ENCODE measurements at regions not wholly inside any gene's neighbourhood (a gene's known extent, or its start where the extent isn't known, plus 50 kb on each side); places are given as distances from the start of the nearest gene placed in this dataset.

DNA sequence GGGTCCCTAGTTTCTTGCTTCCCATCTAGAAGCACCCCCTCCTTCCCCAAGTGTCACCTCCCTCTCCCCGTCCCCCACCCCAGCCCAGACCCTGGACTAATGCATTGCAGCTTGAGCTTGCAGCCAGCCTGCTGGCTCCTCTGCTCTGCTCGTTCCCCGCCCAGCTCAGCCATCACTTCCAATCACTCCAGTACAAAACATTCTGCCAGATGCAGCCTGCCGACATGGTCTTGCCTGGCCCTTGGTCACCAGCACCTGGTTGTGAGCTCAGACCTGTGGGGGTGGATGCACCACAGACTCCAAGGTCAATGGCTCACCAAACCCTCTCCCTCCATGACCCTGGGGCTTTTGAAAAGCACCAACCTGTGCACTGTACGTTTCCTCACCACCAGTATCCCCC, 172.9 kb upstream of the SMIM23 start:
- DNase-seq (ENCODE audit: low read depth in 1 of 2, low spot score in 1 of 2), result no peak
- no peak overlapping the region for H3K27ac ChIP-seq (replicated peaks)
- H3K27me3 ChIP-seq (ENCODE audit: insufficient read depth, poor library complexity, severe bottlenecking), result no peaks in the 10 kb centered on the region
- TF ChIP-seq POLR2AphosphoS5 (IDR thresholded peaks at IDR 0.05; ENCODE audit: low read depth) (no peak), GABPA (IDR thresholded peaks at IDR 0.05; ENCODE audit: low read depth) (no peak), SPI1 (IDR thresholded peaks at IDR 0.05; ENCODE audit: borderline replicate concordance, low read depth) (no peak)
- TF ChIP-seq, protein P1, sequence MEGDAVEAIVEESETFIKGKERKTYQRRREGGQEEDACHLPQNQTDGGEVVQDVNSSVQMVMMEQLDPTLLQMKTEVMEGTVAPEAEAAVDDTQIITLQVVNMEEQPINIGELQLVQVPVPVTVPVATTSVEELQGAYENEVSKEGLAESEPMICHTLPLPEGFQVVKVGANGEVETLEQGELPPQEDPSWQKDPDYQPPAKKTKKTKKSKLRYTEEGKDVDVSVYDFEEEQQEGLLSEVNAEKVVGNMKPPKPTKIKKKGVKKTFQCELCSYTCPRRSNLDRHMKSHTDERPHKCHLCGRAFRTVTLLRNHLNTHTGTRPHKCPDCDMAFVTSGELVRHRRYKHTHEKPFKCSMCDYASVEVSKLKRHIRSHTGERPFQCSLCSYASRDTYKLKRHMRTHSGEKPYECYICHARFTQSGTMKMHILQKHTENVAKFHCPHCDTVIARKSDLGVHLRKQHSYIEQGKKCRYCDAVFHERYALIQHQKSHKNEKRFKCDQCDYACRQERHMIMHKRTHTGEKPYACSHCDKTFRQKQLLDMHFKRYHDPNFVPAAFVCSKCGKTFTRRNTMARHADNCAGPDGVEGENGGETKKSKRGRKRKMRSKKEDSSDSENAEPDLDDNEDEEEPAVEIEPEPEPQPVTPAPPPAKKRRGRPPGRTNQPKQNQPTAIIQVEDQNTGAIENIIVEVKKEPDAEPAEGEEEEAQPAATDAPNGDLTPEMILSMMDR (IDR thresholded peaks at IDR 0.05; ENCODE audit: insufficient read depth, low read length), result no peak
- TF ChIP-seq, protein P2, sequence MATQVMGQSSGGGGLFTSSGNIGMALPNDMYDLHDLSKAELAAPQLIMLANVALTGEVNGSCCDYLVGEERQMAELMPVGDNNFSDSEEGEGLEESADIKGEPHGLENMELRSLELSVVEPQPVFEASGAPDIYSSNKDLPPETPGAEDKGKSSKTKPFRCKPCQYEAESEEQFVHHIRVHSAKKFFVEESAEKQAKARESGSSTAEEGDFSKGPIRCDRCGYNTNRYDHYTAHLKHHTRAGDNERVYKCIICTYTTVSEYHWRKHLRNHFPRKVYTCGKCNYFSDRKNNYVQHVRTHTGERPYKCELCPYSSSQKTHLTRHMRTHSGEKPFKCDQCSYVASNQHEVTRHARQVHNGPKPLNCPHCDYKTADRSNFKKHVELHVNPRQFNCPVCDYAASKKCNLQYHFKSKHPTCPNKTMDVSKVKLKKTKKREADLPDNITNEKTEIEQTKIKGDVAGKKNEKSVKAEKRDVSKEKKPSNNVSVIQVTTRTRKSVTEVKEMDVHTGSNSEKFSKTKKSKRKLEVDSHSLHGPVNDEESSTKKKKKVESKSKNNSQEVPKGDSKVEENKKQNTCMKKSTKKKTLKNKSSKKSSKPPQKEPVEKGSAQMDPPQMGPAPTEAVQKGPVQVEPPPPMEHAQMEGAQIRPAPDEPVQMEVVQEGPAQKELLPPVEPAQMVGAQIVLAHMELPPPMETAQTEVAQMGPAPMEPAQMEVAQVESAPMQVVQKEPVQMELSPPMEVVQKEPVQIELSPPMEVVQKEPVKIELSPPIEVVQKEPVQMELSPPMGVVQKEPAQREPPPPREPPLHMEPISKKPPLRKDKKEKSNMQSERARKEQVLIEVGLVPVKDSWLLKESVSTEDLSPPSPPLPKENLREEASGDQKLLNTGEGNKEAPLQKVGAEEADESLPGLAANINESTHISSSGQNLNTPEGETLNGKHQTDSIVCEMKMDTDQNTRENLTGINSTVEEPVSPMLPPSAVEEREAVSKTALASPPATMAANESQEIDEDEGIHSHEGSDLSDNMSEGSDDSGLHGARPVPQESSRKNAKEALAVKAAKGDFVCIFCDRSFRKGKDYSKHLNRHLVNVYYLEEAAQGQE (IDR thresholded peaks at IDR 0.05; ENCODE audit: insufficient replicate concordance, low read depth), result no peak
- H3K4me3 ChIP-seq (replicated peaks; ENCODE audit: insufficient read depth, low read length), result no peak overlapping the region

DNA sequence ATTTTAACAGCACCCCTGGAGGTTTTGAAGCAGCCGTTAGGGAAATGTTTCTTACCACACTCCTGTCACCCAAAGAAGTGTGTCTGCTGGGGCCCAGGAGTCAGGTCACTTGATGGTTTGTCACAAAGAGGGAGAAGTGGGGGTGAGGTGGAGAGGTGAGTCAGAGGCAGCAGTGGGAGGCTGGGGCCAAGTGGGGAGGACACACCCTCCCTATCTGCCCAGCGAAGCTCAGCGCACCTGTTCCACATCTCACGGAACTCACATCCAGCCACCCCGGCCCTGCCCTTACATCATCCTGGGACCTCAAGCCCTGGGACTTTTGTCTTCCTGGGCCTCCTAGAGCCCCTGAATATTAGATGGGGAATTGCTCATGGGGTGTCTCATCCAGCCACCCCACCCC, 171.1 kb upstream of the SMIM23 start:
- TF ChIP-seq, protein P1 (IDR thresholded peaks at IDR 0.05; ENCODE audit: insufficient read depth, low read length), result no peak
- TF ChIP-seq GABPA (IDR thresholded peaks at IDR 0.05; ENCODE audit: low read depth) (no peak), POLR2AphosphoS5 (IDR thresholded peaks at IDR 0.05; ENCODE audit: low read depth) (no peak)
- H3K27me3 ChIP-seq (ENCODE audit: insufficient read depth, poor library complexity, severe bottlenecking), result no peaks in the 10 kb centered on the region
- H3K27ac ChIP-seq (replicated peaks), result no peak overlapping the region
- H3K4me3 ChIP-seq (replicated peaks; ENCODE audit: insufficient read depth, low read length), result no peak overlapping the region
- DNase-seq (ENCODE audit: low read depth in 1 of 2, low spot score in 1 of 2), result peak in 1 of 2 experiments; percentile 41

DNA sequence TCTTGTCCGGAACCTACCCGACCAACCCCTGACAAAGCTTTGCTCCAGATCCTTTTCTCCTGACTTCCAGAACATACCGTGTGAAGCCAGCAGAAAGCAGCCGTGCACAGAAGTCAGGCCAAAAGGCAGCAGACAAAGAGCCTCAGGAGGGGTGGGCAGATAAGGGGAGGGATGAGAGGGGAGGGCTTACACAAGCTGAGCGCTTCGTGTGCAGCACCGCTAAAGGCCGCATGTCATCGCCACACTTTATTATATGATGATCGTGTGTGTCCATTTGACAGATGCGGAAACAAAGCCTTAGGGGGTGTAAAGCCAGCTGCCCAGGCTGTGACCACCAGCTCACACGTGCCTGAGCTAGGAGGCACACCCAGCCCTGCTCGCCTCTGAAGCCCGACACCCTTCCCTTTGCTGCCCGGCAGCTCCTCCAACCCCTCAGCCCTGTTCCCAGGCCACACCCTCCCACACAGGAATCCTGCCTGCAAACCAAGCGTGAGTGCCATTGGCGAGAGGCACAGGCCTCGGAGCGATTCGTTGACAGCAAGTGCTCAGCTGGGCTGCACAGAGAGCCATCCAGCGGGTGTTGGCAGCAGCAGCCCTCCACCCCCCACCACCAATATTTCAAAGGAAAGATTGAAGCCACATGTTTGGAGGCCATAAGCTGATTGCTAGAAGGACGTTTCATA, 170.5 kb upstream of the SMIM23 start:
- no peak overlapping the region for H3K4me3 ChIP-seq (replicated peaks; ENCODE audit: insufficient read depth, low read length)
- no peak for DNase-seq (ENCODE audit: low read depth in 1 of 2, low spot score in 1 of 2)
- H3K27me3 ChIP-seq (ENCODE audit: insufficient read depth, poor library complexity, severe bottlenecking), result no peaks in the 10 kb centered on the region
- H3K27ac ChIP-seq (replicated peaks), result no peak overlapping the region
- TF ChIP-seq, protein P2 (IDR thresholded peaks at IDR 0.05; ENCODE audit: insufficient replicate concordance, low read depth), result no peak
- TF ChIP-seq GABPA (IDR thresholded peaks at IDR 0.05; ENCODE audit: low read depth), result no peak
- TF ChIP-seq POLR2AphosphoS5 (IDR thresholded peaks at IDR 0.05; ENCODE audit: low read depth), result no peak
- no peak for TF ChIP-seq SPI1 (IDR thresholded peaks at IDR 0.05; ENCODE audit: borderline replicate concordance, low read depth)
- TF ChIP-seq, protein P1 (IDR thresholded peaks at IDR 0.05; ENCODE audit: insufficient read depth, low read length), result no peak

All from HL-60 (cell line).